Activated CD8-positive, alpha-beta T cell treated with anti-CD3 and anti-CD28 coated beads for 36 hours (primary cell): ENCODE measurements at regions not wholly inside any gene's neighbourhood (a gene's known extent, or its start where the extent isn't known, plus 50 kb on each side); places are given as distances from the start of the nearest gene placed in this dataset.

Experiments used
- ATAC-seq: fragments of 200-7000 bp; cut with Tn5 transposase; one replicate; pipeline ENCODE4 v1.10.0; 2021; ENCODE audit warnings: mild to moderate bottlenecking, moderate library complexity
- CTCF ChIA-PET: fragments of 350-600 bp; sonication (Branson Sonifier 250); formaldehyde crosslinking; loops from one replicate; lab custom pipeline; 2021; ENCODE audit warnings: antibody characterized with exemption; lab: Charles Lee
- POLR2A ChIA-PET: fragments of 350-600 bp; sonication (Branson Sonifier 250); formaldehyde crosslinking; loops from one replicate; lab custom pipeline; 2021; ENCODE audit warnings: antibody characterized with exemption; lab: Charles Lee
- DNase-seq: peaks from one replicate; pipeline ENCODE4 v3.0.0-alpha.2; 2020
- H3K27ac Mint-ChIP-seq: one replicate; pipeline ENCODE4 v1.8.0; 2021; ENCODE audit warnings: mild to moderate bottlenecking, mixed read lengths
- H3K27me3 Mint-ChIP-seq: one replicate; pipeline ENCODE4 v1.8.0; 2021; ENCODE audit warnings: mixed read lengths
- H3K36me3 Mint-ChIP-seq: one replicate; pipeline ENCODE4 v1.8.0; 2021; ENCODE audit warnings: low read depth, mixed read lengths
- H3K4me1 Mint-ChIP-seq: one replicate; pipeline ENCODE4 v1.8.0; 2021; ENCODE audit warnings: low read depth, mixed read lengths
- H3K4me3 Mint-ChIP-seq: one replicate; pipeline ENCODE4 v1.8.0; 2021; ENCODE audit warnings: mild to moderate bottlenecking, moderate library complexity, mixed read lengths
- H3K9me3 Mint-ChIP-seq: one replicate; pipeline ENCODE4 v1.8.0; 2021; ENCODE audit warnings: mixed read lengths
- intact Hi-C: fragments of 100-400 bp; cut with micrococcal nuclease; formaldehyde crosslinking; loops from one replicate; pipeline ENCODE4 v1.10.0; 2022
- TF ChIP-seq, protein P1 (sequence below): fragments of 200-600 bp; IDR thresholded peaks from one replicate; pipeline ENCODE4 v1.8.0; 2022; ENCODE audit warnings: antibody characterized with exemption, mild to moderate bottlenecking

DNA sequence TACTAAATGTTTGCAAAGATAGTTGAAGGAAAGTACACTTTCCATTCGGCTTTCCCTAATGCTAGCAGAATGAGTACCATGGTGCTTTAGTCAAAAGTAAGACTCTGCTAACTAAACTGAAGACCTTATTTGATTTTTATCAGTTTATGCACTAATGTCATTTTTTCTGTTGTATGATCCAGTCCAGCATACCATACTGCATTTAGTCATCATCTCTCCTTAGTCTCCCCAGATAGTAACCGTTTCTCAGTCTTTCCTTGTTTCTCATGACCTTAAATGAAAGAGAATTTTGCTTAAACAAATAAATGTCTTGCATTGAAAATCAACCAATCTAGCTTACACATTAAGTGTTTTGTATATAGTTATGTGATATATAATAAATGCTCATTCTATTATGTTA, 529.5 kb upstream of the SEMA3D start:
- Mint-ChIP-seq H3K4me1 (no peaks in the 10 kb centered on the region), H3K27ac (no peak overlapping the region), H3K4me3 (no peak overlapping the region), H3K27me3 (no peaks in the 10 kb centered on the region), H3K36me3 (no peaks in the 10 kb centered on the region), H3K9me3 (no peaks in the 10 kb centered on the region)
- TF ChIP-seq, protein P1, sequence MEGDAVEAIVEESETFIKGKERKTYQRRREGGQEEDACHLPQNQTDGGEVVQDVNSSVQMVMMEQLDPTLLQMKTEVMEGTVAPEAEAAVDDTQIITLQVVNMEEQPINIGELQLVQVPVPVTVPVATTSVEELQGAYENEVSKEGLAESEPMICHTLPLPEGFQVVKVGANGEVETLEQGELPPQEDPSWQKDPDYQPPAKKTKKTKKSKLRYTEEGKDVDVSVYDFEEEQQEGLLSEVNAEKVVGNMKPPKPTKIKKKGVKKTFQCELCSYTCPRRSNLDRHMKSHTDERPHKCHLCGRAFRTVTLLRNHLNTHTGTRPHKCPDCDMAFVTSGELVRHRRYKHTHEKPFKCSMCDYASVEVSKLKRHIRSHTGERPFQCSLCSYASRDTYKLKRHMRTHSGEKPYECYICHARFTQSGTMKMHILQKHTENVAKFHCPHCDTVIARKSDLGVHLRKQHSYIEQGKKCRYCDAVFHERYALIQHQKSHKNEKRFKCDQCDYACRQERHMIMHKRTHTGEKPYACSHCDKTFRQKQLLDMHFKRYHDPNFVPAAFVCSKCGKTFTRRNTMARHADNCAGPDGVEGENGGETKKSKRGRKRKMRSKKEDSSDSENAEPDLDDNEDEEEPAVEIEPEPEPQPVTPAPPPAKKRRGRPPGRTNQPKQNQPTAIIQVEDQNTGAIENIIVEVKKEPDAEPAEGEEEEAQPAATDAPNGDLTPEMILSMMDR, result no peak
- POLR2A ChIA-PET, result no interaction called here
- DNase-seq (no peak), ATAC-seq (no peak)
- intact Hi-C loops, result no loop called here
- CTCF ChIA-PET, result no interaction called here

DNA sequence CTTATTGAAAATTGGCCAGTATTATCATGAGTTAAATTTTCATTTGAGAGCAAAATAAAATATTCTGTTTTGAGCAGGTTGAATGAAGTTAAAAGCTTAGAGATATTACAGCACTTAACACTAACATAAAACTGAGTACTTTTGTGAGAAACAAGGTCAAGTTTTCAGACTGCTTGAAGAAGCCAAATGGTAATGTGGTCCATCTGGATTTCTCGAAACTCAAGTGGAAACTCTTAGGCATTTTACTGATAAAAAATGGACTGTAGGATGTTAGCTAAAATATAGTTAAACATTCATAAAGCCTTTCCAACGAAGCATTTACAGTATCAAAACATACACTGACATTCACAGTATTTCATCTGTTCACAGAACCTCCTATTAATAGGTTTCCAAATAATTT, 528.1 kb upstream of the SEMA3D start:
- DNase-seq, result no peak
- intact Hi-C loops, result no loop called here
- ATAC-seq, result no peak
- Mint-ChIP-seq H3K36me3 (no peaks in the 10 kb centered on the region), H3K9me3 (no peaks in the 10 kb centered on the region), H3K4me1 (no peaks in the 10 kb centered on the region), H3K4me3 (no peak overlapping the region), H3K27me3 (no peaks in the 10 kb centered on the region), H3K27ac (no peak overlapping the region)
- POLR2A ChIA-PET, result no interaction called here
- TF ChIP-seq, protein P1, result no peak
- CTCF ChIA-PET, result no interaction called here

DNA sequence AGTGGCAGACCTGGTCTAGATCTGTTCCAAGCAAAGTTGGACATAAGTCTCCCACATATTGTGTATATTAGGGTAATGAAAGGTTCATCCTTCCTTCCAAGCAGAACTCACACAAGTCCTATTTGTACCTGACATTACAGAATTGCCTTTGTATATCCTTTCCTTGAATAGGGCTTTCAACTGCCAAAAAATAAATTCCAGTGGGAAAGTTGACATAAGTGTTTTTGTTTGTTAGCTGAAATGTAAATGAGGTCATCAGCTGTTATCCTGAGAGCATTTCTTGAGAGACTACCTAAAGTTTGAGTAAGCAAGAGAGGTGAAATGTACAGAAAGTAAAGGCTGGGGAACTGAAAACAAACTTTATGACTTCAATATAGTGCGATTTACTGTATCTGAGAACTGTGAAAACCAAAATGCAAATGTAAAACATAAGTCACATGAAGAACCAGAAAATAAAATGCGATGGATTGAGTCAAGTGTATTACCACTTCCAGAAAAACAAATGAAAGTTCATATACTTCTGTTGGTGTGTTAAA, 527.3 kb upstream of the SEMA3D start:
- ChIA-PET POLR2A (no interaction called here), CTCF (no interaction called here)
- DNase-seq, result no peak
- H3K27me3 Mint-ChIP-seq, result no peaks in the 10 kb centered on the region
- no peaks in the 10 kb centered on the region for H3K4me1 Mint-ChIP-seq
- H3K4me3 Mint-ChIP-seq, result no peak overlapping the region
- intact Hi-C loops, result no loop called here
- no peak overlapping the region for H3K27ac Mint-ChIP-seq
- TF ChIP-seq, protein P1, result no peak
- H3K36me3 Mint-ChIP-seq, result no peaks in the 10 kb centered on the region
- ATAC-seq, result no peak
- H3K9me3 Mint-ChIP-seq, result no peaks in the 10 kb centered on the region

DNA sequence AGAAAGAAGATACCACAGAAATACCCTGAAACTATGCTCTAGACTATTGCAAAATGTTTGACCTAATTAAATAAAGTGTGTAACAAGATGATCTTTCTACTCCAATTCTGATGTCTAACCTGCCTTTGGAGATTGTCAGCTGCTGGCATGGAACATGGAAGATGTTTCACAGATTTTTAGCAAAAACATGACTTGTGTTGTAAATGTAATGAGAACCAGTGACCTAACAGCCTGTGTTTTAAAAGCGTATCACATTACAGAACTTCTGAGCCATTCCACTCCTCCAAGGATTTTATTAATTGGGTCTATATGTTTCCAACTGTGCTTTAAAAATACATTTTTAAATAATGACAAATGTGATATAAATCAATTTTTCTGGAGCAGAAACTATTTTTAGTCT, 526.3 kb upstream of the SEMA3D start:
- ATAC-seq (no peak), DNase-seq (no peak)
- intact Hi-C loops, result no loop called here
- TF ChIP-seq, protein P1, result no peak
- Mint-ChIP-seq H3K27me3 (no peaks in the 10 kb centered on the region), H3K9me3 (no peaks in the 10 kb centered on the region), H3K27ac (no peak overlapping the region), H3K36me3 (no peaks in the 10 kb centered on the region), H3K4me1 (no peaks in the 10 kb centered on the region), H3K4me3 (no peak overlapping the region)
- ChIA-PET CTCF (no interaction called here), POLR2A (no interaction called here)

DNA sequence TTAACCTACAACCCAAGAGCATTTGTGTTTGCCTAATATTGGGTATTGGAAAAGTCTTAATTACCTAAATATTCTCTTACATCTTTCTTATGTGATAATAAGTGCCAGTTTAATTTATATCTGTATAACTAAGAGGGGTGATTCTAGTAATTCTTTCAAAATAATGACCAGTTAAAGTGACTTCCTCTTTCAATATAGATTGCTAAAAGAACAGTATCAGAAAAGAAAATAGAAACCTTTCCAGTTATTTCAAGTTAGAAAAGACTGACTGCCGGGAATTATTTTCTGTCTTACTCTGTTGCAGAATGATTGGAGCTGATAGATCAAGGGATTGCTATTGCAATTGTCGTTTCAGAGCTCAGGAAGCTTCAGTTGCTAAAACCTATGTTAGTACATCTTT, 525.0 kb upstream of the SEMA3D start:
- no peak overlapping the region for H3K4me3 Mint-ChIP-seq
- ATAC-seq (no peak), DNase-seq (no peak)
- no peaks in the 10 kb centered on the region for H3K36me3 Mint-ChIP-seq
- POLR2A ChIA-PET, result no interaction called here
- intact Hi-C loops, result no loop called here
- H3K9me3 Mint-ChIP-seq, result no peaks in the 10 kb centered on the region
- TF ChIP-seq, protein P1, result no peak
- no peaks in the 10 kb centered on the region for H3K27me3 Mint-ChIP-seq
- H3K27ac Mint-ChIP-seq, result no peak overlapping the region
- no peaks in the 10 kb centered on the region for H3K4me1 Mint-ChIP-seq
- CTCF ChIA-PET, result no interaction called here
